ENCODE measurements at regions not wholly inside any gene's neighbourhood (a gene's known extent, or its start where the extent isn't known, plus 50 kb on each side); places are given as distances from the start of the nearest gene placed in this dataset.

DNA sequence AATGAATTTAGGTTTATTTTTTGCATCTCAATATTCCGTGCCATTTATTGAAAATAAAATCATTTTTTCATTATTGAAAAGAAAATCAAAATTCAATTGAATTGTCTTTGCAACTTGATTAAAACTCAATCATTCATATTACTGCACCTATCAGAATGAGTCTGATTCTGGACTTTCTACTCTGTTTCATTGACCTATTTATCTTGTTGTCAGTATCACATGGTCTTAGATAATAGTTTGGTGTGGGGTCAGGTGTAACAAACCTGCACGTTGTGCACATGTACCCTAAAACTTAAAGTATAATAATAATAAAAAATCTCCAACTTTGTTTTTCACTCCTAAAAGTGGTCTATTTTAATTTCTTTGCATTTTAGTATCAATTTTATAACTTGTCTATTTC lies 422.9 kb downstream of the RAD51AP2 start:
- TF ChIP-seq, protein P1, sequence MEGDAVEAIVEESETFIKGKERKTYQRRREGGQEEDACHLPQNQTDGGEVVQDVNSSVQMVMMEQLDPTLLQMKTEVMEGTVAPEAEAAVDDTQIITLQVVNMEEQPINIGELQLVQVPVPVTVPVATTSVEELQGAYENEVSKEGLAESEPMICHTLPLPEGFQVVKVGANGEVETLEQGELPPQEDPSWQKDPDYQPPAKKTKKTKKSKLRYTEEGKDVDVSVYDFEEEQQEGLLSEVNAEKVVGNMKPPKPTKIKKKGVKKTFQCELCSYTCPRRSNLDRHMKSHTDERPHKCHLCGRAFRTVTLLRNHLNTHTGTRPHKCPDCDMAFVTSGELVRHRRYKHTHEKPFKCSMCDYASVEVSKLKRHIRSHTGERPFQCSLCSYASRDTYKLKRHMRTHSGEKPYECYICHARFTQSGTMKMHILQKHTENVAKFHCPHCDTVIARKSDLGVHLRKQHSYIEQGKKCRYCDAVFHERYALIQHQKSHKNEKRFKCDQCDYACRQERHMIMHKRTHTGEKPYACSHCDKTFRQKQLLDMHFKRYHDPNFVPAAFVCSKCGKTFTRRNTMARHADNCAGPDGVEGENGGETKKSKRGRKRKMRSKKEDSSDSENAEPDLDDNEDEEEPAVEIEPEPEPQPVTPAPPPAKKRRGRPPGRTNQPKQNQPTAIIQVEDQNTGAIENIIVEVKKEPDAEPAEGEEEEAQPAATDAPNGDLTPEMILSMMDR (IDR thresholded peaks at IDR 0.05): no peak
- TF ChIP-seq POLR2A (IDR thresholded peaks at IDR 0.05): no peak
